ENCODE measurements at regions not wholly inside any gene's neighbourhood (a gene's known extent, or its start where the extent isn't known, plus 50 kb on each side); places are given as distances from the start of the nearest gene placed in this dataset.

DNA sequence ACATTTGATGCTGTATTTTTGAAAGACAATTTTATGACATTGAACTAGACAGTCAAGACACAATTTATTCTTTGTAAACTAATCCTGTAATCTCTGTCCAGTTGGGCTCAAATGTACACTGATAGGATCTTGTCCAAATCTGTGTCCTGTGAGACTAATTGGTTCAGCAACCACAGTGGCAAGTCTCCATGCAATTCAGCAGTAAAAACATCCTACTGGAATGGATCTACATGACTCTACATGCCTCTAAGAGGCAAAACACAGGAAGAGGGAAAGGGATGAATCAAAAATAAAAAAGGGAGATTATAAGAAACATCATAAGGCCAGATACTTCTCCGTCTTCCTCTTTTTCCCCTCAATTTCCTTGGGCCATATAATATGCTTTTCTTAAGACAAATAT, 1164.2 kb downstream of the NLGN4Y start:
- TF ChIP-seq RAD21 (conservative IDR thresholded peaks at IDR 0.05 in 1 of 2, IDR thresholded peaks at IDR 0.05 in 1 of 2) = no peak
- no peak for TF ChIP-seq RFX5 (IDR thresholded peaks at IDR 0.05)
- TF ChIP-seq POLR2A (IDR thresholded peaks at IDR 0.05; ENCODE audit: low read length) = no peak
- no peak for TF ChIP-seq EHF (CRISPR knock-in tag; IDR thresholded peaks at IDR 0.05)
- TF ChIP-seq, protein P1, sequence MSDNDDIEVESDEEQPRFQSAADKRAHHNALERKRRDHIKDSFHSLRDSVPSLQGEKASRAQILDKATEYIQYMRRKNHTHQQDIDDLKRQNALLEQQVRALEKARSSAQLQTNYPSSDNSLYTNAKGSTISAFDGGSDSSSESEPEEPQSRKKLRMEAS (IDR thresholded peaks at IDR 0.05) = no peak
- no peak for TF ChIP-seq CTCF (IDR thresholded peaks at IDR 0.05)
- TF ChIP-seq, protein P2, sequence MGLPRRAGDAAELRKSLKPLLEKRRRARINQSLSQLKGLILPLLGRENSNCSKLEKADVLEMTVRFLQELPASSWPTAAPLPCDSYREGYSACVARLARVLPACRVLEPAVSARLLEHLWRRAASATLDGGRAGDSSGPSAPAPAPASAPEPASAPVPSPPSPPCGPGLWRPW (IDR thresholded peaks at IDR 0.05) = no peak
- TF ChIP-seq MYC (IDR thresholded peaks at IDR 0.05; ENCODE audit: borderline replicate concordance, low read length) = no peak
- no peak for TF ChIP-seq CHD2 (IDR thresholded peaks at IDR 0.05; ENCODE audit: low read length, partially characterized antibody)
- no peak for TF ChIP-seq FOSL2 (IDR thresholded peaks at IDR 0.05)
- TF ChIP-seq FOSL2 (CRISPR knock-in tag; IDR thresholded peaks at IDR 0.05) = no peak

All from A549 (cell line).